Ammon's horn (tissue), 1 donor: ENCODE measurements at regions not wholly inside any gene's neighbourhood (a gene's known extent, or its start where the extent isn't known, plus 50 kb on each side); places are given as distances from the start of the nearest gene placed in this dataset.
"Not testable (repeated sequence)": the region's sequence is repeated elsewhere in the genome, so short reads cannot be mapped to it uniquely, and the experiment has no call there.

ENCODE experiments used
- DNase-seq: peaks from one replicate; pipeline ENCODE4 v3.0.0-alpha.2; 2016; ENCODE audit warnings: low spot score

DNA sequence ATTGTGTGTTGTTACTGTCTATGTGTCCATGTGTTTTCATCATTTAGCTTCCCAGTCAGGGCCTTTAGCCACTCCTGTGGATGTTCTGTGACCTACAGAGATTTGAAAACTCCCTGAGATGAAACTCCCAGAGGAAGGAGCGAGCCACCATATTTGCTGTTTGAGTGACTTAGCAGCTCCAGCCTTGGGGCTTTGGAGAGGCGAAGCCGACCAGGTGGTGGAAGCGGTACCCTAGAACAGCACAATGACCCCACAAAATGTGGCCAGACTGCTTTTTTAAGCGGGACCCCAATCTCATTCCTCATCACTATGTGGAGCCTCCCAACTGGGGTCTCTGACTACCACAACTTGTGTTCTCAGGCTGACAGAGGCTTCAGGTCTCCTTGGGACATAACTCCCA lies 323.9 kb upstream of the KCND2 start:
- no peak for DNase-seq

DNA sequence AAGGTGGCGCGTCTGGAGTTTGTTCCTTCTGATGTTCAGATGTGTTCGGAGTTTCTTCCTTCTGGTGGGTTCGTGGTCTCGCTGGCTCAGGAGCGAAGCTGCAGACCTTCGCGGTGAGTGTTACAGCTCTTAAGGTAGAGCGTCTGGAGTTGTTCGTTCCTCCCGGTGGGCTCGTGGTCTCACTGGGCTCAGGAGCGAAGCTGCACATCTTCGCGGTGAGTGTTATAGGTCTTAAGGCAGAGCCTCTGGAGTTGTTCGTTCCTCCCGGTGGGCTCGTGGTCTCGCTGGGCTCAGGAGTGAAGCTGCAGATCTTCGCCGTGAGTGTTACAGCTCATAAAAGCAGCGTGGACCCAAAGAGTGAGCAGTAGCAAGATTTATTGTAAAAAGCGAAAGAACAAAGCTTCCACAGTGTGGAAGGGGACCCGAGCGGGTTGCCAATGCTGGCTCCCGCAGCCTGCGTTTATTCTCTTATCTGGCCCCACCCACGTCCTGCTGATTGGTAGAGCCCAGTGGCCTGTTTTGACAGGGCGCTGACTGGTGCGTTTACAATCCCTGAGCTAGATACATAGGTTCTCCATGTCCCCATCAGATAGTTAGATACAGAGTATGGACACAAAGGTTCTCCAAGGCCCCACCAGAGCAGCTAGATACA lies 322.5 kb upstream of the KCND2 start:
- not testable (repeated sequence) for DNase-seq

DNA sequence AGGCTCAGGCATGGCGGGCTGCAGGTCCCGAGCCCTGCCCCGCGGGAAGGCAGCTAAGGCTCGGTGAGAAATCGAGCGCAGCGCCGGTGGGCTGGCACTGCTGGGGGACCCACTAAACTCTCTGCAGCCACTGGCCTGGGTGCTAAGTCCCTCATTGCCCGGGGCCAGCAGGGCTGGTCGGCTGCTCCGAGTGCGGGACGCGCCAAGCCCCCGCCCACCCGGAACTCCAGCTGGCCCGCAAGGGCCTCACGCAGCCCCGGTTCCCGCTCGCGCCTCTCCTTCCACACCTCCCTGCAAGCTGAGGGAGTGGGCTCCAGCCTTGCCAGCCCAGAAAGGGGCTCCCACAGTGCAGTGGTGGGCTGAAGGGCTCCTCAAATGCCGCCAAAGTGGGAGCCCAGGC lies 321.4 kb upstream of the KCND2 start:
- DNase-seq = not testable (repeated sequence)

- no peak for DNase-seq
These were observed 315.6 kb upstream of the KCND2 start for GRCh38 chr7:119957335-119957734.

DNA sequence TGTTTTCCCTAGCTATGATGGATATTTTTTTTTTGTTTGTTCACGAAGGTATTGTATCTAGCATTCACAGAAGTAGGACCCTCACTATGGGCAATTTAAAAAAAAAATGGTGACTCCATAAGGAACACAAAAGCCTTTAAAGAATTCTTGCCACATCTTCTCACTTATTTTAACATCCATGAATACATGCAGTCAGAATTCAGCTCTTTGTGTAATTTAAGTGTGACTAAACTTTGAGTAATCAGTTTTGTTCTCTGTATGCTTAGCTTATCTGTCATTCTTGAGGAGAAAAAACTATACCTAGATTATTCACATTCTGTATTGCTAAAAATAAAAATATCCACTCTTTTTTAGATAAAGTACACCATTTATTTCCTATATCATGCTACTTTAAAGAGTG lies 313.2 kb upstream of the KCND2 start:
- no peak for DNase-seq

DNA sequence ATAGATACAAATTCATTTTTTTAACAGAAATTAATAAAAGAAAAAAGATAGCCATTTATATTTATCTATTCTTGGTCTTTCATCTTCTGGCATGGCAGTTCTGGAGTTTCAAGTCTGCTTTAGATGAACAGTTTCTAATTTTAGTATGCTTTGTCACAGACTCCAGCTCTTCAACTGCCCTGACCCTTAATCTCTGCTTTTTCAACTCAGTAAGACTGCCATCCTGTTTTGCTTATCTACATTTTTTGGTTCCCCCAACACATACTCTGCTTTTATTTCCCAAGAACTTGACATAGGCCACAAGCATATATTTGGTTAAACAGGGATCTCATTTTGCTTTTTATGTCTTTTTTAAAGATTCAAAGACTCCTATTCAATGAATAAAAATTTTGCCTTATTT lies 309.3 kb upstream of the KCND2 start:
- DNase-seq = no peak

DNA sequence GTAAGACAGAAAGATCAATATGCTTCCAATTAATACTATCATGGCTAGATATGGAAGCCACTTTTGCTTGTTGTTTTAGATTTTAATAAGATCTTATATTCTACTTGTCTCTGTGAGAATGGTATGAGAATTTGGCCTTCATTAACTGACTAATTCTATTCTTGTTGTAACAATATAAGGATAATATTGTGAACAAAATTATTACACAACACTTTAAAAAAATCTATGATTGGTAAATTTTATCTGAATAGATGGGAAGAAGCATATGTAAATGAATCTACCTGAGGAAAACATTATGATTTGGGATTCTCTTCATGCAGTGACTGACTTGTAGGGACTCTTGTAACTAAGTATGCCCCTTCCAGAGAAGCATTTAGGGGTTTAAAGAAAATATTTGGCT lies 308.9 kb upstream of the KCND2 start:
- no peak for DNase-seq

GRCh38 chr7:119964788-119965542 lies 308.0 kb upstream of the KCND2 start:
- DNase-seq = no peak

GRCh38 chr7:119967221-119967620 lies 305.8 kb upstream of the KCND2 start:
- no peak for DNase-seq

DNA sequence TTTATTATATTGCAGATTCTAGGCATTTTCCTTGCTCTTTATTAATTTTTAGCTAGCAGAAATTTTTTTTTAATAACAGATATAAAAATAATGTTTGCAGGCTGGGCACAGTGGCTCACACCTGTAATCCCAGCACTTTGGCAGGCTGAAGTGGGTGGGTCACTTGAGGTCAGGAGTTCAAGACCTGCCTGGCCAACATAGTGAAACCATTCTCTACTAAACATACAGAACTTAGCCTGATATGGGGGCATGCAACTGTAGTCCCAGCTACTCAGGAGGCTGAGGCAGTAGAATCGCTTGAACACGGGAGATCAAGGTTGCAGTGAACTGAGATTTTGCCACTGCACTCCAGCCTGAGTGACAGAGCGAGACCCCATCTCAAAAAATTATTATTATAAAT lies 304.6 kb upstream of the KCND2 start:
- not testable (repeated sequence) for DNase-seq

DNA sequence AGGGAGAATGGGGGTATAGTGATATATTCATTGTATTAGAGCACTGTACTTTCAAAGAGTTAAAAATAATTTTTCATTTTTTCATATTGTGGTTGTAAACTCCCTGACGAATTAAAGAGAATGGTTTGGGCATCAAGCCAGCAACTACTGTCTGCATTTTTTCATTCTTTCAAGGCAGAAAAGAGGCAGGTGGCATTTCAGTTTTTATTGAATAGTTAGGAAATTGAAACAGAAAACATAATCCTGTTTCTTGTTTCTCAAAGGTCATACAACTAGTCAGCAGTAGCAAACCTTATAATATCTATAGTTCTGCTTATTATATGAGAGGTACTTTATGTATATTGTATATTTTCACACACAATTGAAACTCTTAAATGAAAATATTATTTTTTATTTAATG lies 303.9 kb upstream of the KCND2 start:
- DNase-seq = no peak

GRCh38 chr7:119969763-119970162 lies 303.2 kb upstream of the KCND2 start:
- no peak for DNase-seq

DNA sequence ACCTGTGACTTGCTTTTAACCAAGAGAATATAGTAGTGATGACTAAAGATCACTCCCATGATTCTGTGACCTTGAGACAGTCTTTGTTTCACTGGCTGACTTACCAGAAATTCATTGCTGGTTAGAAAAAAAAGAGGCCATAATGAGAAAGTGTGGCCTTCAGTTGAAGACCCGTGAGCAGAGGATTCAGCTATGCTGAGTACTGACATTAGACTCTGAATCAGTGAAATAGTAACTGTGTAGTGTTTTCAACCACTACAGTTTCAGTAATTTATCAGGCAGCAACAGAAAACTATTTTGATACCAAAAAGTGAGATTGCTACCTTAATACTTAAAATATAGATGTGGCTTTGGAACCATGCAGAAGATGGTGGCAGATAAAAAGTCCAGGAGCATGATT lies 298.0 kb upstream of the KCND2 start:
- no peak for DNase-seq

DNA sequence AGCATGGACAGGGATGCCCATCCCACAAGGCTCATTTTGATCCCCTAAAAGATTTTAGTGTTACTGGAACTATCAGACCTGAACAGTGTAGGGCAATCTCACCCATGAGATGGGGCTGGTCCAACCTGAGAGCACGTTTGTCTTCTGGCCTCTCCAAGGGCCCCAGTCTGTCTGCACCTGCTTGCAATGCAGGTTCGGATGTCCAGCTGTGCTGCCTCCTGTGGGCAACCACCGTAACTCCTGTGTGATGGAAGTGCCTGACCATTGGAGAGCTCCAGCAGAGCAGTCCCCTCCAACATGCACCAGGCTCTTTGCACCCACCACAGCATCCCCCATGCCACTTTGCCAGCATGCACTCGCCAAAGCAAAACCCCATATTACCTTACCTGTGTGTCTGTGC lies 290.1 kb upstream of the KCND2 start:
- no peak for DNase-seq

DNA sequence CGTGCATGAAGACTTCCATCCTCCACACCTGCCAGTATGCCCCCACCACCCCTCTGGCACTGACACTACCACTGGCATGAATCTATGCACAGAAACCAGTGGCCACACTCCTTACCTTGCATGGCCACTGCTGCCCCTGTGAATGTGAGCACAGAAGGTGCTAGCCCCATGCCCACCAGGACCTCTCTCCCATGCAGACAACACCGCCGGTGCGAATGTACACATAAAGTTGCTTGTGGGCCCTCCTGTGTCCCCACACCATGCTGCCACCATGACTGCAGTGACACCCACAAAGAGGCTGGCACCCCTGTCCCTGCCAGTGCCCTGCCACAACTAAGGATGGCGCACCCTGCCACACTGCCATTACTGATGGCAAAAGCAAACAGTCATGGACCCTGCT lies 289.5 kb upstream of the KCND2 start:
- no peak for DNase-seq

GRCh38 chr7:119984247-119984646 lies 288.7 kb upstream of the KCND2 start:
- no peak for DNase-seq

DNA sequence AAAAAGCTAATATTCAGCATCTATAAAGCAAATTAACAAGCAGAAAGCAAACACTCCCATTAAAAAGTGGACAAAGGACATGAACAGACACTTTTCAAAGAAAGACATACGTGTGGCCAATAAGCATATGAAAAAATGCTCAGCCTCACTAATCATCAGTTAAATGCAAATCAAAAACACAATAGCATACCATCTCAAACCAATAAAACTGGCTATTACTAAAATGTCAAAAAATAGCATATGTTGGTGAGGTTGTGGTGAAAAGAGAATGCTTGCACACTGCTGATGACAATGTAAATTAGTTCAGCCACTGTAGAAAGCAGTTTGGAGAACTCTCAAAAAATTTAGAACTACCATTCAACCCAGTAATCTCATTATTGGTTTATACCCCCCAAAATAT lies 284.6 kb upstream of the KCND2 start:
- DNase-seq = no peak

GRCh38 chr7:119994928-119995327 lies 278.0 kb upstream of the KCND2 start:
- no peak for DNase-seq

DNA sequence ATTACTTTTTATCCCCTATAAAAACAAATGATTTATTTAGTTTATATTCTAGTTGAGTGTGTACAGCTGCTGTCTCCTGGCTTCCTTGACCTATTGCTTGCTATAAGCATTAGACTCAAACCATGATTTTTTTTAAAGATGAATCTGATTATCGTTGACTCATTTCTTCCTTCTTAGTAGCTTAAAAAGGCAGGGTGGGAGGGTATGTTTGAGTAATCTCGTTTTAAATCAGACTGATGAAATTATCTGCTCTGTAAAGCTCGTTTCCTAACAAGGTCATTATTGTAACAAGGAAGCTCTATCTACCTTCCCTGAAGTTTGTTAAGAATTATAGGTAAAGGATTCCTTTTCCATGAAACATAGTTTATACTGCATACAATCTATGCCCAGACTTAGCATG lies 276.3 kb upstream of the KCND2 start:
- DNase-seq = no peak

GRCh38 chr7:119999738-120000475 lies 273.1 kb upstream of the KCND2 start:
- DNase-seq = no peak

- DNase-seq = no peak
These were observed 267.3 kb upstream of the KCND2 start for GRCh38 chr7:120005720-120006119.

DNA sequence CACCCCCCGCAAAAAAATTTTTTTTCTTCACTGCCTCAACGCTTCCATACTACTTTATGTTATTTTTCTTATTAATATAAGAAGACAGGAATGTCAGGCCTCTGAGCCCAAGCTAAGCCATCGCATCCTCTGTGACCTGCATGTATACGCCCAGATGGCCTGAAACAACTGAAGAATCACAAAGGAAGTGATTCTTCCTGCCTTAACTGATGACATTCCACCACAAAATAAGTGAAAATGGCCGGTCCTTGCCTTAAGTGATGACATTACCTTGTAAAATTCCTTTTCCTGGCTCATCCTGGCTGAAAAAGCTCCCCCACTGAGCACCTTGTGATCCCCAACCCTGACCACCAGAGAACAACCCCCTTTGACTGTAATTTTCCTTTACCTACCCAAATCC lies 258.7 kb upstream of the KCND2 start:
- not testable (repeated sequence) for DNase-seq

DNA sequence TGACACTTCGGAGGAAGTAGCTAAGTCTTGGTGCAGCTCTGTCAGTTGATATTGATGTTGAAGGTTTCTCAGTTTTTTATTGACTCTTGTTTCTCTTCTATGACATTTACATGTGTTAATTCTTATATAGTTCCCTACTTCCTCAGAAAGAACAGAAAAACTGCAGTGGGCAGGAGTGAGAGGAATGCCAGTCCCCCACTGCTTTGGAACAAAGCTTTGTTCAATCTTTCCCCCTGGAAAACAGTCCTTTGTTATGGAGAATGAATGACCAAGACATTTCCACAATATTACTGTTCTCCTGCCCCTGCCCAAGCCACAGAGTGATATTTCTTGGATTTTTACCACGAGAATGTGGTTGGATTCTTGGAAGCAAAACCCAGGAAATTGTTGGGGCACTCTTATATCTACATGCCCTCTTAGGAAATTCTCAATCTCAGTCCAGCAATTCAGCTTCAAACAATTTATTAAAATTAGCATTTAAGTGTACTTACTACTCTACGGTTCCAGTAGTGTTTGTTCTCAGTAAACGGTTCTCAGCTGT lies 258.0 kb upstream of the KCND2 start:
- no peak for DNase-seq
